ENCODE measurements at regions not wholly inside any gene's neighbourhood (a gene's known extent, or its start where the extent isn't known, plus 50 kb on each side); places are given as distances from the start of the nearest gene placed in this dataset.

- ChIA-PET CTCF (no interaction called here), POLR2A (no interaction called here)
Observed at GRCh38 chr2:107430596-107431266, 396.0 kb upstream of the RGPD4 start.

GRCh38 chr2:107436281-107436680 is 390.4 kb upstream of the RGPD4 start:
- no peak overlapping the region for H3K27ac Mint-ChIP-seq
- H3K27me3 Mint-ChIP-seq = no peaks in the 10 kb centered on the region
- no peak for DNase-seq
- CTCF ChIA-PET = no interaction called here
- H3K9me3 Mint-ChIP-seq = peaks cover 2% of the 10 kb centered on the region
- H3K4me1 Mint-ChIP-seq = no peaks in the 10 kb centered on the region
- no peaks in the 10 kb centered on the region for H3K36me3 Mint-ChIP-seq (ENCODE audit: low read depth)
- POLR2A ChIA-PET = no interaction called here
- H3K4me3 Mint-ChIP-seq = no peak overlapping the region

More at GRCh38 chr2:107430596-107431266, 396.0 kb upstream of the RGPD4 start:
- H3K4me1 Mint-ChIP-seq = no peaks in the 10 kb centered on the region
- H3K27me3 Mint-ChIP-seq = no peaks in the 10 kb centered on the region
- H3K4me3 Mint-ChIP-seq = no peak overlapping the region
- H3K9me3 Mint-ChIP-seq = peaks cover 6% of the 10 kb centered on the region
- H3K36me3 Mint-ChIP-seq (ENCODE audit: low read depth) = no peaks in the 10 kb centered on the region
- DNase-seq = no peak
- H3K27ac Mint-ChIP-seq = no peak overlapping the region

DNA sequence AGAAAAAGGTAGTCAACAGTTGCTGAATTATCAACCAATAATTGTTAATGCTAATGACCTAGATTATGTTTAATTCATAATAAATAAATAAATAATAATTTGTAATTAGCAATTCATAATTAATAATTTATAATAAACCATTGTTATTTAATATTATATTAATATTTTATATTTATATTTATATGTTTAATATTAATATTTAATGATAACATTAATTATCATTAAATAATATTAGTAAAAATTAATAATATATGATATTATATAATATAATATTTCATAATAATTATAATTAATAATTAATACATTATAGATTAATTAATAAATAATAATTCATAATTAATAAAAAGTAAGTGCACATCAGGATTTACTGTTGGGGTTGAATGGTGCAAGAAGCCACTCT is 389.4 kb upstream of the RGPD4 start:
- ChIA-PET CTCF (no interaction called here), POLR2A (no interaction called here)
- peaks cover 2% of the 10 kb centered on the region for H3K9me3 Mint-ChIP-seq
- DNase-seq = no peak
- H3K4me3 Mint-ChIP-seq = no peak overlapping the region
- no peak overlapping the region for H3K27ac Mint-ChIP-seq
- H3K36me3 Mint-ChIP-seq (ENCODE audit: low read depth) = no peaks in the 10 kb centered on the region
- H3K27me3 Mint-ChIP-seq = no peaks in the 10 kb centered on the region
- no peaks in the 10 kb centered on the region for H3K4me1 Mint-ChIP-seq

DNA sequence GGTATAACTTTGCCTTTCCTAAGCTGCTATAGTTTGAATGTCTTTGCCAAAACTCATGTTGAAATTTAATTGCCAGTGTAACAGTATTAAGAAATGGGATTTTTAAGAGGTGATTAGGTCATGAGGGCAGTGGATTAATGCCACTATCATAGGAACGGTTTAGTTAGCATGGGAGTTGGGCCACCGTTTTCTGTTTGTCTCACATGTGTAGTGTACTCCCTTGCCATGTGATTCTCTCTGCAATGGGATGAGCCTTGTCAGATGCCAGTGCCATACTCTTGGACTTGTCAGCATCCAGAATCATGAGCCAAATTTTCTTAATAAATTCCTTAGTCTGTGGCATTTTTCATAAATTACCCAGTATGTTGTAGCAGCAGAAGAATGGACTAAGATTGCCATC is 388.9 kb upstream of the RGPD4 start:
- Mint-ChIP-seq H3K27ac (no peak overlapping the region), H3K36me3 (ENCODE audit: low read depth) (no peaks in the 10 kb centered on the region), H3K4me3 (no peak overlapping the region), H3K27me3 (no peaks in the 10 kb centered on the region), H3K9me3 (peaks cover 2% of the 10 kb centered on the region), H3K4me1 (no peaks in the 10 kb centered on the region)
- DNase-seq = no peak
- POLR2A ChIA-PET = no interaction called here
- CTCF ChIA-PET = no interaction called here

DNA sequence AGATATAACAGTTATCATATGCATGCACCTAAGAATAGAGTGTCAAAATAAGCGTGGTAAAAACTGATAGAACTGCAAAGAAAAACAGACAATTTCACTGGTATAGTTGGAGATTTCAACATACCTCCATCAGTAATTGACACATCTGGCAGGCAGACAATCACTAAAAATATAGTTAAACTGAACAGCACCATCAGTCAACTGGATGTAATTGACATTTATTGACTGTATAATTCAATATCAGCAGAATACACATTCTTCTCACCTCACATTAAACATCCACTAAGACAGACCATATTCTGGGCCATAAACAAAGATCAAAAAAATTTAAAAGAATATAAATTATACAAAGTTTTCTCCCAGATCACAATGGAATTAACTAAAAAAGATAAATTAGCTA is 378.5 kb upstream of the RGPD4 start:
- Mint-ChIP-seq H3K36me3 (ENCODE audit: low read depth) (no peaks in the 10 kb centered on the region), H3K4me1 (no peaks in the 10 kb centered on the region), H3K27me3 (no peaks in the 10 kb centered on the region), H3K4me3 (no peak overlapping the region), H3K27ac (no peak overlapping the region), H3K9me3 (peaks cover 4% of the 10 kb centered on the region)
- POLR2A ChIA-PET = no interaction called here
- CTCF ChIA-PET = no interaction called here
- DNase-seq = no peak

- no peaks in the 10 kb centered on the region for H3K36me3 Mint-ChIP-seq (ENCODE audit: low read depth)
- H3K4me1 Mint-ChIP-seq = no peaks in the 10 kb centered on the region
- ChIA-PET CTCF (no interaction called here), POLR2A (no interaction called here)
- H3K27ac Mint-ChIP-seq = no peak overlapping the region
- peaks cover 14% of the 10 kb centered on the region for H3K9me3 Mint-ChIP-seq
- H3K4me3 Mint-ChIP-seq = no peak overlapping the region
- DNase-seq = no peak
- no peaks in the 10 kb centered on the region for H3K27me3 Mint-ChIP-seq
Observed at GRCh38 chr2:107461301-107461700, 365.4 kb upstream of the RGPD4 start.

DNA sequence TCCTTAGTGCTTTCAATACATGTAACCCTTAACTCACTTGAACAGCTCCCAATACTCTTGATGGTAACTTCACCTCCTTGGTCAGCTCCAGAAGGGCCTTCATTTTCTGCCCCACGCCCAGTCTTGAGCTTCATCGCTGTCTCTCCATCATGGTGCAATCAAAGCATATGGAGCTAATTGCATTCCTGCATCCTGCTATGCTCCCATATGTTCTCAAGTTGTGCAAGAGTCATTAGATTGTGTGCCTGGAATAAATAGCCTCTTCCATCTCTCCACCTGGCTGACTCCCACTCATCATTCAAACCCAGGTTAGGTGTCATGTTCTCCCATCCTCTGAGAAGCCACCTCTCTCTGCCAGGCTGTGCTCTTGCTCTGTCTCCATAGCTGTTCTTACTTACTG is 364.5 kb upstream of the RGPD4 start:
- no peaks in the 10 kb centered on the region for H3K27me3 Mint-ChIP-seq
- H3K36me3 Mint-ChIP-seq (ENCODE audit: low read depth) = no peaks in the 10 kb centered on the region
- ChIA-PET CTCF (no interaction called here), POLR2A (no interaction called here)
- no peak for DNase-seq
- H3K4me3 Mint-ChIP-seq = no peak overlapping the region
- no peaks in the 10 kb centered on the region for H3K4me1 Mint-ChIP-seq
- no peak overlapping the region for H3K27ac Mint-ChIP-seq
- peaks cover 16% of the 10 kb centered on the region for H3K9me3 Mint-ChIP-seq

DNA sequence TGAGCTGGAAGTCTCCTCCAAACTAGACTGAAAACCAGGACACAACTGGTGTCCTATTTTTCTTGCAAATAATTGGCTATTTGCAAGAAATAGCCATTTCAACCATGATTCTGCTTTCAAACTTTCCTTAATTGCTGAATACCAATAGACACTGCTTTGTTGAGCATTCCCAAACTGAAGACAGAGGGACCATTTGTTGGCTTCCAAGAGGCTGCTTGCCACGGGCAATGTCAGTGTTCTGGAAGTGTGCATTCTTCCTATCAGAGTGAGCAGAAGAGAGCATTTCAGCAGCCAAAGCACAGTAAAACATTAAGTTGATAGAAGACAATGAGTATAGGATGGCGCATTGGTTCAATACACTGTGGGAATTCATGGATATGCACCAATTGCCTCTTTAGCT is 360.5 kb upstream of the RGPD4 start:
- POLR2A ChIA-PET = no interaction called here
- Mint-ChIP-seq H3K4me1 (no peaks in the 10 kb centered on the region), H3K27me3 (no peaks in the 10 kb centered on the region), H3K9me3 (peaks cover 24% of the 10 kb centered on the region), H3K4me3 (no peak overlapping the region), H3K27ac (no peak overlapping the region), H3K36me3 (ENCODE audit: low read depth) (no peaks in the 10 kb centered on the region)
- no peak for DNase-seq
- CTCF ChIA-PET = no interaction called here

- CTCF ChIA-PET = no interaction called here
- H3K27me3 Mint-ChIP-seq = no peaks in the 10 kb centered on the region
- H3K4me3 Mint-ChIP-seq = no peak overlapping the region
- DNase-seq = no peak
- H3K36me3 Mint-ChIP-seq (ENCODE audit: low read depth) = no peaks in the 10 kb centered on the region
- no peaks in the 10 kb centered on the region for H3K4me1 Mint-ChIP-seq
- POLR2A ChIA-PET = no interaction called here
- no peak overlapping the region for H3K27ac Mint-ChIP-seq
- peaks cover 24% of the 10 kb centered on the region for H3K9me3 Mint-ChIP-seq
Observed at GRCh38 chr2:107466984-107467773, 359.5 kb upstream of the RGPD4 start.

- Mint-ChIP-seq H3K9me3 (peaks cover 20% of the 10 kb centered on the region), H3K36me3 (ENCODE audit: low read depth) (no peaks in the 10 kb centered on the region), H3K4me1 (no peaks in the 10 kb centered on the region), H3K27ac (no peak overlapping the region), H3K4me3 (no peak overlapping the region), H3K27me3 (no peaks in the 10 kb centered on the region)
- POLR2A ChIA-PET = no interaction called here
- CTCF ChIA-PET = no interaction called here
- no peak for DNase-seq
Observed at GRCh38 chr2:107469437-107469995, 357.2 kb upstream of the RGPD4 start.

DNA sequence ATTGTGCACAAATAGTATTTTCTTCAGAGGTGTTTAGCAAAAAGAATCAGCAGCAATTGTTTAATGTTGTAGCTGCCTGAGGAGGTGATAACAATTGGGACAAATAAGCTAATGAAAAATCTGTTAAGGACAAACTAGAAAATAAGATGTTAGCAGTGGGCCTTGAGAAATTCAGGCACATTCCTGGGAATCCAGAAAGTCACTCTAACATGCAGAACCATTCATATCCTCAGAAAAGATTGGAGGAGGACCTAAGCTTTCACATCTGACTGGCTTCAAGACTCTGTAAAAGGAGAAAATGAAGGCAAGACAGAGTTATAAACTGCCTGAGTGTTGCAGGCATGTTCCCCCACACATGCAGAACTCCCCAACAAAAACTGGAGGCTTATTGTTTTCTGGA is 353.5 kb upstream of the RGPD4 start:
- Mint-ChIP-seq H3K4me3 (no peak overlapping the region), H3K36me3 (ENCODE audit: low read depth) (no peaks in the 10 kb centered on the region), H3K27ac (no peak overlapping the region), H3K9me3 (peaks cover 12% of the 10 kb centered on the region), H3K27me3 (no peaks in the 10 kb centered on the region), H3K4me1 (no peaks in the 10 kb centered on the region)
- CTCF ChIA-PET = no interaction called here
- DNase-seq = no peak
- POLR2A ChIA-PET = no interaction called here

- ChIA-PET CTCF (no interaction called here), POLR2A (no interaction called here)
- no peaks in the 10 kb centered on the region for H3K36me3 Mint-ChIP-seq (ENCODE audit: low read depth)
- H3K4me3 Mint-ChIP-seq = no peak overlapping the region
- no peaks in the 10 kb centered on the region for H3K4me1 Mint-ChIP-seq
- no peak overlapping the region for H3K27ac Mint-ChIP-seq
- no peaks in the 10 kb centered on the region for H3K27me3 Mint-ChIP-seq
- H3K9me3 Mint-ChIP-seq = peaks cover 4% of the 10 kb centered on the region
- DNase-seq = no peak
Observed at GRCh38 chr2:107475859-107476258, 350.8 kb upstream of the RGPD4 start.

DNA sequence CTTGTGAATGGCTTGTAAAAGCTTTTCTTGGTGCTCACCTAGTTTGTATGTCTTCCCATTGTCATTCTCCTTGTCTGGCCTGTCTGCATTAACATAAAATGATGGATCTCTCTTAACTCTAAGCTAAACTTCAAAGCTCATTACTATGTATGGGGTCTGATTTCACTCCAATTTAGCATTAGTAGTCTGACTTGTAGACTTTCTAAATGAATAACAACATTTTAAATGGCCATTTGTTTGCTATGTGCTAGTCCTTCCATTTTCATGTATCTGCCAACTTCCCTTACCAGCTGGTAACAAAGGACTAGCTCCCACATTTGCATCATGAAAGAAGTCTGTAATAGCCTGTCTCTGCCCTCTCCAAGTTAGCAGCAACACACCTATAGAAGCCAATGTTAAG is 324.2 kb upstream of the RGPD4 start:
- H3K36me3 Mint-ChIP-seq (ENCODE audit: low read depth) = no peaks in the 10 kb centered on the region
- no peaks in the 10 kb centered on the region for H3K4me1 Mint-ChIP-seq
- CTCF ChIA-PET = no interaction called here
- DNase-seq = no peak
- no peak overlapping the region for H3K4me3 Mint-ChIP-seq
- H3K27me3 Mint-ChIP-seq = no peaks in the 10 kb centered on the region
- POLR2A ChIA-PET = no interaction called here
- no peak overlapping the region for H3K27ac Mint-ChIP-seq
- H3K9me3 Mint-ChIP-seq = no peaks in the 10 kb centered on the region

All from activated CD4-positive, alpha-beta memory T cell treated with anti-CD3 and anti-CD28 coated beads, Interleukin-2, amount 10 ng/mL, durations not matched to agents 7 days and 5 days (primary cell).